IPS-18a (cell line): ENCODE measurements at regions not wholly inside any gene's neighbourhood (a gene's known extent, or its start where the extent isn't known, plus 50 kb on each side); places are given as distances from the start of the nearest gene placed in this dataset.

Source experiments
- H3K27ac ChIP-seq: one replicate; pipeline ENCODE4 v1.5.1; 2013; ENCODE audit warnings: low read length
- H3K27me3 ChIP-seq: one replicate; pipeline ENCODE4 v1.6.1; 2013; ENCODE audit warnings: mild to moderate bottlenecking, low read length; ENCODE audit not compliant: control insufficient read depth, insufficient read depth
- H3K36me3 ChIP-seq: one replicate; pipeline ENCODE4 v1.6.1; 2013; ENCODE audit warnings: low read depth, low read length; ENCODE audit not compliant: control insufficient read depth
- H3K4me1 ChIP-seq: one replicate; pipeline ENCODE4 v1.6.1; 2013; ENCODE audit warnings: low read depth, low read length; ENCODE audit not compliant: control insufficient read depth
- H3K4me3 ChIP-seq: one replicate; pipeline ENCODE4 v1.5.1; 2013; ENCODE audit warnings: low read length
- H3K9ac ChIP-seq: one replicate; pipeline ENCODE4 v1.6.1; 2013; ENCODE audit warnings: mild to moderate bottlenecking, low read length, moderate library complexity
- H3K9me3 ChIP-seq: one replicate; pipeline ENCODE4 v1.6.1; 2013; ENCODE audit warnings: low read depth, low read length; ENCODE audit not compliant: control insufficient read depth

DNA sequence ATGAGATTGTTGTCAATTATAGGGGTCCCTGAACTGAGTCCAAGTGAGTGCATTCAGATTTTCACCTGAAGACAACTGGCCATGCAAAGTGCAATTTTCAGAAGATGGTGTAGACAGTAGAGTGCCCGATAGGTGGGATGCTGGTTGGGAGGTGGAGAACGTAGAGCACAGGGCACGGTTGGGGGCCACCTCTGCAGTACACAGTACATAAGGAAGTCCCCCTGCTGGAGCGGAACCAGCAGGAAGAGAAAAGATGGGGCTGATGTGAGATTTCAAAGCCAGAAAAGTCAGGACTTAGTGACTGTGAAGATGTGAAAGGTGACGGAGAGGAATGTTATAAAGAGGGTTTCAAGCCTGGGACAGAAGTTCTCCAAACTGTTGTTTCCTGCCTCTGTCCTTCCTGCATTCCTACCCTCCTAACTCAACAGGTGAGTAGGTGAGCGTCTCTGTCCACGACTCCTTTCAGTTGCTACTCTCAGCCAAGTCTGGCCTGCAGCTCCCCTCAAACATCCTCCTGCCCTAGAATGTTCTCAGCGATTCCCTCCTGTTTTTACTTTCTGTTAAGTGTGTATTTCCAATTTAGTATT, 330.8 kb downstream of the PRL start:
- Histone ChIP-seq H3K4me1 (peaks cover 24% of the 10 kb centered on the region), H3K27me3 (no peaks in the 10 kb centered on the region), H3K9me3 (no peaks in the 10 kb centered on the region), H3K27ac (no peak overlapping the region), H3K4me3 (no peak overlapping the region), H3K9ac (no peak overlapping the region), H3K36me3 (no peaks in the 10 kb centered on the region)

DNA sequence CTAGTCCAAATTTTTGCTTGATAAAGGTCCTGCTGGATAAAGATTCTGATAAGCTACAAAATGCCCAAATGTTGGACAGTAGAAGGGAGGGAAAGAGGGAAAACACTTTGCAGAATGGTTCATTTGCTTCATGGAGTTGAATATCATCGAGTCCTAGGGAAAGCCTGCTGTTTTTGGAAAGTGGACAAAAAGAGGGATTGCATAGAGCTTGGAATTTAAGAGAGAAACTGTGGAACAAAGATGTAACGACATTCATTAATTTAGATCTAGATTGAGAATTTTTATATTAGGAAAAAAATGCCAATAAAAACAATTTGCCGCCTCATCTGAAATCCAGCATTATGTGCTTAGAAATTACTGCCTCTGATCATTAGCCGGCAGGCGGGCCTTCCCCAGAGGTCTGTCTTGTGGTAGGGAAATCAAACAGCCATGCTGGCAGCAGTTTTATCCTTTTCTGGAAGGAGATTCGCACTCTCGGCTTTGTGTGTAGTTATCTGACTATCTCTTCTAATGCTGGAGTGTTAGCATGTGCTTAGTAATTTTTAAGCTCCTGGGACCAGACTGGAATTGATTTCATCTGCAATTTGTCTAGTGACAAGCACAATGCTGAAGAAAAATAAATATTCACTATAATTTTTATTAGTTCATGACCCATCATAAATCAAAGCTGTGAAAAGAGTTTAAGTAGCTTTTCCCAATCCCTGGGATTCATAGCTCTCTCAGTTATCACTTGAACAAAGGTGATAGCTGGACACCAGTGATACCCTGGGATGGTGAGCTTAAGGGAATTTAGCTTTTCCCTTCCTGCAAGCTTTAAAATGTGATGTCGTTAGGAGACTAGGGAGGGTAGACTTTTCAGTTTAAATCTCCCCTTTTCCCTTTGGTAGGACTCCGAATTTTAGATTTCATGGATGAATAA, 329.5 kb downstream of the PRL start:
- no peak overlapping the region for H3K27ac ChIP-seq
- no peaks in the 10 kb centered on the region for H3K9me3 ChIP-seq
- H3K36me3 ChIP-seq, result no peaks in the 10 kb centered on the region
- no peak overlapping the region for H3K4me3 ChIP-seq
- H3K9ac ChIP-seq, result no peak overlapping the region
- H3K27me3 ChIP-seq, result no peaks in the 10 kb centered on the region
- H3K4me1 ChIP-seq, result peaks cover 29% of the 10 kb centered on the region

DNA sequence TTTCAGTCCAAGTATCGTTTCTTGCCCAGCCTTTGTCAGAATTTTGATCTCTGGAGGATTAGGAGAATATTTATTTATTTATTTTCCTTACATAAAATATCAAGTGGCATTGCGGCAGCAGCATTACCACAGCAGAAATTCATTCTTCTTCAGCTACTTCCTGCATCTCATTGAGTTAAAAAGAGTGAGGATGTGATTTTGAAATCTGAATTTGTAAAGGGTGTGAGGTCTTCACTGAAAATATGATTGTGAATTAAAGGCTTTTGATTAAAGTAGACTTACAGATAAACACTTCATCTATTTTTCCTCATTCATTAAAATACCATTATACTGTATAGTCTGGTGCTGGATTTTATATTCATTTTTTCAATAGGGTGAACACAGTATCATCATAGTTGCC, 328.4 kb downstream of the PRL start:
- H3K4me3 ChIP-seq, result no peak overlapping the region

DNA sequence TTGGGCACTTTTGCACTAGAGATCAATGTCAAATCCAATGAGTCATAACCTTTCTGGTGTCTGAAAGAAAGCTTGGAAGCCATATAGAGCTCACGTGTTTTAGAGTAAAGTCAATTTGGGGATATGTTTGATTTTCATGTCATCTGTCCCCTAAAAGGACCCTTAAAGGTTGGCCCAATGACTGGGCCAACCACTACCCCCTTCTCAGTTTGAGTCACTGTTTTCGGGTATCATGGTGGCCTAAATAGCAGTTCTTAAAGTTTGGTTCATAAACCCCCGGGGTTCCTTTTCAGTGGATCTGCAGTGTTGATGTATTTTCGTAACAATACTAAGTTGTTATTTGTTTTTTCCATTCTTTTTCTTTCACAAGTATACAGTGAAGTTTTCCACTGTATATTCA, 327.6 kb downstream of the PRL start:
- no peaks in the 10 kb centered on the region for H3K27me3 ChIP-seq
- no peak overlapping the region for H3K9ac ChIP-seq
- peaks cover 26% of the 10 kb centered on the region for H3K4me1 ChIP-seq

More for the DNA sequence above, 328.4 kb downstream of the PRL start:
- Histone ChIP-seq H3K9me3 (no peaks in the 10 kb centered on the region), H3K9ac (no peak overlapping the region), H3K4me1 (peaks cover 30% of the 10 kb centered on the region), H3K27me3 (no peaks in the 10 kb centered on the region), H3K27ac (no peak overlapping the region), H3K36me3 (no peaks in the 10 kb centered on the region)

DNA sequence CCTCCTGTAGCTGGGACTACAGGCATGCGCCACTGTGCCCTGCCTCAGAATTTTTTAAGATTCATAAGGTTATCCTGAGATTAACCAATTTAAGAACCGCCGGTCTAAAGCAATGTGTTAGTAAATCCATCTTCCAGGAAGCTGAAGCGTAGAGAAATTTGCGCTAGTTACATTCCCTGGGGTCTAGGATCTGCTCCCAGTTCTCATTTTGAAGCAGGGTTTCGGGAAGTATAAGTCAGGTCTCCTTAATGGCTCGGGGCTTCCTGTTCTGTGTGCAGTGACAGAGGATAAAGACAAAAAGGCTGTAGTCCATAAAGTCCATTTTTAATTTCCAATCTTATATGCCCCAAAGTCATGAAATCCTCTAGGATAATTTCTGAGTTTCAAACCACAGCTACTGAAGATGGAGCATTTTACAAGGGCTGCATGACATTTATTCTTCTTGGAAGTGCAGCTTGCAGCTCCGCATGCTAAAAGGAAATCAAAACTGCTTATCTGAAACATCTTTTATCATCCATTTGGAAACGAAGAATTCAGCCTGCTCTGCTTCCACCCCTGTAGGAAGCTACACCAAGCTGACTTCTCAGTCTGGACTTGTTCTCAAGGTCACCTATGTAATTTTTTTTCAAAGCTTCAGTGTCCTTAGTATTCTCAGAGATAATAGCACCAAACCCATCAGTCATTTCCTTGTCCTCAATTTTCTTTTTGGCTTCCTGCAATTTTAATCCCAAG, 326.1 kb downstream of the PRL start:
- Histone ChIP-seq H3K9ac (no peak overlapping the region), H3K4me3 (no peak overlapping the region), H3K27me3 (no peaks in the 10 kb centered on the region), H3K9me3 (no peaks in the 10 kb centered on the region), H3K4me1 (peaks cover 18% of the 10 kb centered on the region), H3K36me3 (no peaks in the 10 kb centered on the region), H3K27ac (no peak overlapping the region)

More for the DNA sequence above, 327.6 kb downstream of the PRL start:
- Histone ChIP-seq H3K4me3 (no peak overlapping the region), H3K36me3 (no peaks in the 10 kb centered on the region), H3K9me3 (no peaks in the 10 kb centered on the region), H3K27ac (no peak overlapping the region)

DNA sequence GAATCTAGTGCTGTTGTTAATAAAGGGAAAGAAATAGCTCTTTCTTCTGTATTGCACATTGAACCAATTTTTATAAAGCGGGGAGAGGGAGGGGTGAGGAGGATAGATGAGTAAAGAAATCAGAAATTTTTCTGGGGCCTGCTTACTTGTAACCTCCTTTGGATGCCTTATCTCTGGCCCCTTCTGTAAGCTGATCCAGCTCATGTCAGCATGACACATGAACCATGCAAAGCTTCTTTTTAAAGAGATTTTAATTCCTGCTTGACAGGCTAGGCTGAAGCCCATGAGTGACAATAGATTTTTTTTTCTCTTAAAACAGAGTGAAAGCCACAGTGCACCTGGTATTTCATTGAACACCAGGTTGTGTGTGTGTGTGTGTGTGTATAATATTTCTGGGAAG, 325.3 kb downstream of the PRL start:
- no peak overlapping the region for H3K9ac ChIP-seq
- H3K36me3 ChIP-seq, result no peaks in the 10 kb centered on the region
- no peak overlapping the region for H3K4me3 ChIP-seq
- H3K27ac ChIP-seq, result no peak overlapping the region
- no peaks in the 10 kb centered on the region for H3K9me3 ChIP-seq
- no peaks in the 10 kb centered on the region for H3K27me3 ChIP-seq
- peaks cover 12% of the 10 kb centered on the region for H3K4me1 ChIP-seq

DNA sequence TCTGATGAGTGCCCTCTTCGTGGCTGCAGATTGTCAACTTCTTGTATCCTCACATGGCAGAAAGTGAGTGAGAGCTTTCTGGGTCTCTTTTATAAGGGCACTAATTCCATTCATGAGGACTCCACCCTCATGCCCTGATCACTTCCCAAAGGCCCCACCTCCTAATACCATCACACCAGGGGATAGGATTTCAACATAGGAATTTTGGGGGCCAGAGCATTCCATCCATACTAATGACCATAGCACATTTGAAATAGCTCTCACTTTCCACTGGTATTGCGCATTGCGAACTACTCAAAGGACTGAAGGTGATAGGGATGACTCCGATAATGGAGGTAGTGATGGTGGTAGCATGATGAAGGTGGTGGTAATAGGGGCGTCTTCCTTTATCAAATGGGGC, 324.3 kb downstream of the PRL start:
- Histone ChIP-seq H3K9ac (no peak overlapping the region), H3K27me3 (no peaks in the 10 kb centered on the region), H3K36me3 (peaks cover 2% of the 10 kb centered on the region), H3K4me3 (no peak overlapping the region), H3K4me1 (peaks cover 12% of the 10 kb centered on the region), H3K27ac (no peak overlapping the region), H3K9me3 (no peaks in the 10 kb centered on the region)

DNA sequence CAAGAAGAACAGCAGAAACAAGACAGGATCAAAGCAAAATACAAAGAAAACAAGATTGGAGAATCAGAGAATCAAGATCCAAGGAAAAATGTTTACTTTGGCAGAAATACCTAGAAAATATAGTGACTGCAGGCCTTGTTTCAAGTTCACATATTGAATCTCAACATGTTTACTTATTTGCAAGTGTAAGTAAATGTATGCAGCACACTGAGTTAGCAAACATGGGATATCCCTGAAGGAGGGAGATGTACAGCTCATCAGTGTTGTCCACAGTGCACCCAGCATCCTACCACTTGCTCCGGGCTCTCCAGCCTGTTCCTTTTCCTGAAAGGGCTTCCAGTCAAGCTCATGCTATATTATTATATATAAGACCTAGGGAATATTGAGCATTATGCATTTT, 319.5 kb downstream of the PRL start:
- Histone ChIP-seq H3K27me3 (no peaks in the 10 kb centered on the region), H3K27ac (no peak overlapping the region), H3K4me3 (no peak overlapping the region), H3K4me1 (peaks cover under 1% of the 10 kb centered on the region), H3K9ac (no peak overlapping the region), H3K9me3 (no peaks in the 10 kb centered on the region), H3K36me3 (peaks cover 11% of the 10 kb centered on the region)

DNA sequence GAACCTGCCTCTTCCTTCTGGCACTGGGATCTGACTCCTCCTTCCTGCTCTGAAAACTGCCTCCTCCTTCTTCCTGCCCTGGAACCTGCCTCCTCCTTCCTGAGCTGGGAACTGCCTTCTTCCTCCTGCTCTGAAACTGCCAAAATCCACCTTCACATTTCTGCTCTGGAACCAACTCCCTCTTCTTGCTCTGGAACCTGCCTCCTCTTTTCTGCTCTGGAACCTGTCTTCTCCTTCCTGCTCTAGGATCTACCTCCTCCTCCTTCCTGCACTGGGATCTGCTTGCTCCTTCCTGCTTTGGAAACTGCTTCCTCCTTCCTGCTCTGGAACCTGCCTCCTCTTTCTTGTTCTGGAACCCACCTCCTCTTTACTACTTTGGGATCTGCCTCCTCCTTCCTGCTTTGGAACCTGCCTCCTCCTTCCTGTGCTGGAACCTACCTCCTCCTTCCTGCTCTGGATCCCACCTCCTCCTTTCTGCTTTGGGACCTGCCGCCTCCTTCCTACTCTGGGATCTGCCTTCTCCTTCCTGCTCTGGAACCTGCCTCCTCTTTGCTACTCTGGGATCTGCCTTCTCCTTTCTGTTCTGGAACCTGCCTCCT, 315.5 kb downstream of the PRL start:
- no peaks in the 10 kb centered on the region for H3K4me1 ChIP-seq
- peaks cover 11% of the 10 kb centered on the region for H3K36me3 ChIP-seq
- H3K9ac ChIP-seq, result no peak overlapping the region
- H3K9me3 ChIP-seq, result no peaks in the 10 kb centered on the region
- no peak overlapping the region for H3K4me3 ChIP-seq
- no peaks in the 10 kb centered on the region for H3K27me3 ChIP-seq
- no peak overlapping the region for H3K27ac ChIP-seq

DNA sequence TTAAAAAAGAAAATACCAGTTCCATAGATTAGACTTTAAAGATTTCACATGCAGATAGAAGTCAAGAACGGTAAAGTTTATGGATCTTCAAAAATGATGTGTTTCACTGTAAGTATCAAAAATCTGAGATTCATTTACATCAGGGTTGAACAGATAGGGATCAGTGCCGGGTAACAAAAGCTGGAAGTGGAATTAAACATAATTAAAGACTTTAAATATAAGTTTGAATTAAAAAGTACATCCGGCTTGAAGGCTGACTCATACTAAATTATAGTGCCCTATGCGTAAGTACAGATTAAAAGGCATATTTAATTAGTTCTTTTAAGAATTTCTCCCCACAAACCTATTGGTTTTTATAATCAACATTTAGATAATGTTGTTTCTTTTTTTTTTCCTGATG, 312.7 kb downstream of the PRL start:
- Histone ChIP-seq H3K36me3 (peaks cover 9% of the 10 kb centered on the region), H3K27me3 (no peaks in the 10 kb centered on the region), H3K4me1 (no peaks in the 10 kb centered on the region), H3K9ac (no peak overlapping the region), H3K27ac (no peak overlapping the region), H3K9me3 (no peaks in the 10 kb centered on the region), H3K4me3 (no peak overlapping the region)

DNA sequence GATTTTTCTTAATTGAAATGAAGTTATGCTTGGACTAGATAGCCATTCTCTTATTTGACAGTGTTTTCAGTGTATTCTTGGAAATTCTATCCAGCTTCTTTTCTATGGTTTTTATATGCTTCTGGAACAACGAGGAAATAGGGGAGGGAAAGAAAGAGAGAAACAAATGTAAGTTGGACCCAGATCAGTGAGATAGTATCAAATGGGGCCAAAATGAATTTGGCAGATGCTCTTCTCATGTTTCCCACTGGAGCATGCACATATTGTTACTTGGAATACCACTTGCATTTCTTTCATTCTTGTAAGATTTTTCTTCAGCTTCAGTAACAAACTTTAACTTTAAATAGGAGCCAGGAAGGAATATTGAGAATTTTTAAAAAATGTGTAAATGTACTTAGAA, 312.3 kb downstream of the PRL start:
- Histone ChIP-seq H3K4me1 (no peaks in the 10 kb centered on the region), H3K9ac (no peak overlapping the region), H3K4me3 (no peak overlapping the region), H3K27ac (no peak overlapping the region), H3K27me3 (no peaks in the 10 kb centered on the region), H3K9me3 (no peaks in the 10 kb centered on the region), H3K36me3 (peaks cover 8% of the 10 kb centered on the region)
